SK-N-SH treated with all-trans-retinoic acid at 6 μM for 48 hours (cell line): ENCODE measurements at regions not wholly inside any gene's neighbourhood (a gene's known extent, or its start where the extent isn't known, plus 50 kb on each side); places are given as distances from the start of the nearest gene placed in this dataset.
A peak's percentile ranks its signal among the peaks of the same experiment; 100 is the strongest.

Experiments
- ATAC-seq: fragments of 200-7000 bp; cut with Tn5 transposase; 3 replicates; pipeline ENCODE4 v1.9.1; 2020; ENCODE audit warnings: mild to moderate bottlenecking, moderate library complexity
- ARNTL ChIP-seq: fragments of 450-650 bp; formaldehyde crosslinking; IDR thresholded peaks from 2 replicates; pipeline ENCODE4 v1.5.0; 2020; ENCODE audit warnings: low read depth, mild to moderate bottlenecking, moderate library complexity, borderline replicate concordance
- CSDC2 ChIP-seq: fragments of 250-450 bp; sonication (Bioruptor Pico); IDR thresholded peaks from 2 replicates; pipeline ENCODE4 v1.5.0; 2020; ENCODE audit warnings: mild to moderate bottlenecking, moderate library complexity
- ESRRG ChIP-seq: fragments of 250-450 bp; sonication (Bioruptor Pico); IDR thresholded peaks from 2 replicates; pipeline ENCODE4 v1.6.1; 2021; ENCODE audit warnings: mild to moderate bottlenecking
- ISL1 ChIP-seq: fragments of 250-450 bp; sonication (Bioruptor Pico); IDR thresholded peaks from 2 replicates; pipeline ENCODE4 v2.1.2; 2022; ENCODE audit warnings: mild to moderate bottlenecking, moderate library complexity
- PPARA ChIP-seq: fragments of 250-450 bp; sonication (Bioruptor Pico); IDR thresholded peaks from 2 replicates; pipeline ENCODE4 v1.5.0; 2020; ENCODE audit warnings: mild to moderate bottlenecking, borderline replicate concordance
- RARB ChIP-seq: fragments of 250-450 bp; sonication (Bioruptor Pico); IDR thresholded peaks from 2 replicates; pipeline ENCODE4 v1.8.0; 2021; ENCODE audit warnings: mild to moderate bottlenecking, moderate library complexity
- SNAI2 ChIP-seq: fragments of 250-450 bp; sonication (Bioruptor Pico); IDR thresholded peaks from 2 replicates; pipeline ENCODE4 v1.5.0; 2020; ENCODE audit warnings: mild to moderate bottlenecking, moderate library complexity
- TCF4 ChIP-seq: fragments of 250-450 bp; sonication (Bioruptor Pico); IDR thresholded peaks from 2 replicates; pipeline ENCODE4 v1.8.0; 2021; ENCODE audit warnings: mild to moderate bottlenecking, moderate library complexity, borderline replicate concordance
- TOX ChIP-seq: fragments of 250-450 bp; sonication (Bioruptor Pico); IDR thresholded peaks from 2 replicates; pipeline ENCODE4 v1.8.0; 2021; ENCODE audit warnings: mild to moderate bottlenecking, moderate library complexity, borderline replicate concordance
- ZC3H10 ChIP-seq: fragments of 250-450 bp; sonication (Bioruptor Pico); IDR thresholded peaks from 2 replicates; pipeline ENCODE4 v1.5.1; 2021; ENCODE audit warnings: mild to moderate bottlenecking, moderate library complexity
- ZNF565 ChIP-seq: fragments of 450-650 bp; formaldehyde crosslinking; conservative IDR thresholded peaks from 2 replicates; pipeline ENCODE4 v1.5.0; 2020; ENCODE audit warnings: low read depth, mild to moderate bottlenecking, moderate library complexity
- ZNF8 ChIP-seq: fragments of 450-650 bp; formaldehyde crosslinking; IDR thresholded peaks from 2 replicates; pipeline ENCODE4 v1.5.0; 2020; ENCODE audit warnings: mild to moderate bottlenecking, moderate library complexity
- TF ChIP-seq, protein P1 (sequence below): fragments of 250-450 bp; sonication (Bioruptor Pico); IDR thresholded peaks from 2 replicates; pipeline ENCODE4 v1.5.1; 2020; ENCODE audit warnings: low read depth, mild to moderate bottlenecking, moderate library complexity
- TF ChIP-seq, protein P2 (sequence below): fragments of 250-450 bp; sonication (Bioruptor Pico); IDR thresholded peaks from 2 replicates; pipeline ENCODE4 v1.5.0; 2020; ENCODE audit warnings: mild to moderate bottlenecking, moderate library complexity
- TF ChIP-seq, protein P3 (sequence below): fragments of 250-450 bp; sonication (Bioruptor Pico); IDR thresholded peaks from 2 replicates; pipeline ENCODE4 v1.8.0; 2020; ENCODE audit warnings: mild to moderate bottlenecking, moderate library complexity, borderline replicate concordance
- TF ChIP-seq, protein P4 (sequence below): fragments of 250-450 bp; sonication (Bioruptor Pico); IDR thresholded peaks from 2 replicates; pipeline ENCODE4 v1.5.1; 2021; ENCODE audit warnings: mild to moderate bottlenecking, moderate library complexity
- TF ChIP-seq, protein P5 (sequence below): fragments of 250-450 bp; sonication (Bioruptor Pico); IDR thresholded peaks from 2 replicates; pipeline ENCODE4 v1.8.0; 2021; ENCODE audit warnings: low read depth, mild to moderate bottlenecking, moderate library complexity, borderline replicate concordance

DNA sequence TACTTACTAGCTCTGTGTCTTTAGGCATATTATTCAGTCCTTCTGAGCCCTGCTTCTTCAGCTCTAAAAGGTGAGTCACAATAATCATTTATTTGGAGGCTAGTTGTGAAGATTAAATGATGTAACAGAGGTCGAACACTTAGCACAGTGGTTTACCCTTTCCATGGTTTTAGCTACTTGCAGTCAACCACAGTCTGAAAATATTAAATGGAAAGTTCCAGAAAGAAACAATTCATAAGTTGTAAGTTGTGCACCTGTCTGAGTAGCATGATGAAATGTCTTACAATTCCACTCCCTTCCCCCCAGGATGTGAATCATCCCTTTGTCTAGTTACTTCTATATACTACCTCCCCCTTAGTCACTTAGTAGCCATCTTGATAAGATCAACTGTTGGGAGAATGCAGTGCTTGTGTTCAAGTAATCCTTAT, 217.6 kb upstream of the THUMPD2 start (continued):
- TF ChIP-seq, protein P1, sequence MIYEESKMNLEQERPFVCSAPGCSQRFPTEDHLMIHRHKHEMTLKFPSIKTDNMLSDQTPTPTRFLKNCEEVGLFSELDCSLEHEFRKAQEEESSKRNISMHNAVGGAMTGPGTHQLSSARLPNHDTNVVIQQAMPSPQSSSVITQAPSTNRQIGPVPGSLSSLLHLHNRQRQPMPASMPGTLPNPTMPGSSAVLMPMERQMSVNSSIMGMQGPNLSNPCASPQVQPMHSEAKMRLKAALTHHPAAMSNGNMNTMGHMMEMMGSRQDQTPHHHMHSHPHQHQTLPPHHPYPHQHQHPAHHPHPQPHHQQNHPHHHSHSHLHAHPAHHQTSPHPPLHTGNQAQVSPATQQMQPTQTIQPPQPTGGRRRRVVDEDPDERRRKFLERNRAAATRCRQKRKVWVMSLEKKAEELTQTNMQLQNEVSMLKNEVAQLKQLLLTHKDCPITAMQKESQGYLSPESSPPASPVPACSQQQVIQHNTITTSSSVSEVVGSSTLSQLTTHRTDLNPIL (CRISPR knock-in tag): 0 out of 2 replicates have a peak, but pooled peaks have one; percentile 38

DNA sequence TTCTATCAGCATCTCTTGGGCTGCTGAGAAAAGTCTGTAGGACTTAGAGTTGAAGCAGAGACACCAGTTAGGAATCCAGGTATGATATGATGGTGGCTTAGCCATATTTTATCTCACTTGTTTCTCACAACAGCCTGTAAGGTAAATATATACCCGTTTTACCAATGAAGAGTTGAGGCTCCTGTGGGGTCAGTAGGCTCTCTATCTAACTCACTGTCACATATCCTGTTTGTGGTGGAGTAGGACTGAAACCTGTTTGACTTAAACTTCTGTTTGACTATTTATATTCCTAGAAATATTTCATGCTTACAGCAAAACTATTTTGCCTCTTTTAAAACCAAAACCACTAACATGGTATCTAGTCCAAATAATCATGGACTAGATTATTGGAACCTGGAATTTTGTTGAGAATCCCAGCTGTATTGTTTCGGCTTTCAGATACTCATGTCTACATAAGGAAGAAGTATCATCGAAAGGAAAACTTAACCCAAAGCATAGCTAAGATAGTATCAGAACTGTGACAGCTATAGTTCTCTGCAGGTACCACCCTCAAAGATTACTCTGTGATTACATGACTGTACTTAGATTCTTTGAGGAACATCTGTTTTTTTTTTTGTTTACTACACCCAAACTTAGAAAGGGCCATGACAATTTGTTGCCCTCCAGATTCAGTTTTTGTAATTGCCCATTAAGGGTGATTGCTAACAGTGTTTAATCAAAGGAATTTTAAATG, 216.1 kb upstream of the THUMPD2 start:
- TF ChIP-seq ISL1 (CRISPR knock-in tag) (0 out of 2 replicates have a peak, but pooled peaks have one; percentile 7), ESRRG (no peak), TOX (CRISPR knock-in tag) (no peak), SNAI2 (no peak)
- TF ChIP-seq, protein P2, sequence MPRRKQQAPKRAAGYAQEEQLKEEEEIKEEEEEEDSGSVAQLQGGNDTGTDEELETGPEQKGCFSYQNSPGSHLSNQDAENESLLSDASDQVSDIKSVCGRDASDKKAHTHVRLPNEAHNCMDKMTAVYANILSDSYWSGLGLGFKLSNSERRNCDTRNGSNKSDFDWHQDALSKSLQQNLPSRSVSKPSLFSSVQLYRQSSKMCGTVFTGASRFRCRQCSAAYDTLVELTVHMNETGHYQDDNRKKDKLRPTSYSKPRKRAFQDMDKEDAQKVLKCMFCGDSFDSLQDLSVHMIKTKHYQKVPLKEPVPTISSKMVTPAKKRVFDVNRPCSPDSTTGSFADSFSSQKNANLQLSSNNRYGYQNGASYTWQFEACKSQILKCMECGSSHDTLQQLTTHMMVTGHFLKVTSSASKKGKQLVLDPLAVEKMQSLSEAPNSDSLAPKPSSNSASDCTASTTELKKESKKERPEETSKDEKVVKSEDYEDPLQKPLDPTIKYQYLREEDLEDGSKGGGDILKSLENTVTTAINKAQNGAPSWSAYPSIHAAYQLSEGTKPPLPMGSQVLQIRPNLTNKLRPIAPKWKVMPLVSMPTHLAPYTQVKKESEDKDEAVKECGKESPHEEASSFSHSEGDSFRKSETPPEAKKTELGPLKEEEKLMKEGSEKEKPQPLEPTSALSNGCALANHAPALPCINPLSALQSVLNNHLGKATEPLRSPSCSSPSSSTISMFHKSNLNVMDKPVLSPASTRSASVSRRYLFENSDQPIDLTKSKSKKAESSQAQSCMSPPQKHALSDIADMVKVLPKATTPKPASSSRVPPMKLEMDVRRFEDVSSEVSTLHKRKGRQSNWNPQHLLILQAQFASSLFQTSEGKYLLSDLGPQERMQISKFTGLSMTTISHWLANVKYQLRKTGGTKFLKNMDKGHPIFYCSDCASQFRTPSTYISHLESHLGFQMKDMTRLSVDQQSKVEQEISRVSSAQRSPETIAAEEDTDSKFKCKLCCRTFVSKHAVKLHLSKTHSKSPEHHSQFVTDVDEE (CRISPR knock-in tag): no peak
- TF ChIP-seq, protein P3, sequence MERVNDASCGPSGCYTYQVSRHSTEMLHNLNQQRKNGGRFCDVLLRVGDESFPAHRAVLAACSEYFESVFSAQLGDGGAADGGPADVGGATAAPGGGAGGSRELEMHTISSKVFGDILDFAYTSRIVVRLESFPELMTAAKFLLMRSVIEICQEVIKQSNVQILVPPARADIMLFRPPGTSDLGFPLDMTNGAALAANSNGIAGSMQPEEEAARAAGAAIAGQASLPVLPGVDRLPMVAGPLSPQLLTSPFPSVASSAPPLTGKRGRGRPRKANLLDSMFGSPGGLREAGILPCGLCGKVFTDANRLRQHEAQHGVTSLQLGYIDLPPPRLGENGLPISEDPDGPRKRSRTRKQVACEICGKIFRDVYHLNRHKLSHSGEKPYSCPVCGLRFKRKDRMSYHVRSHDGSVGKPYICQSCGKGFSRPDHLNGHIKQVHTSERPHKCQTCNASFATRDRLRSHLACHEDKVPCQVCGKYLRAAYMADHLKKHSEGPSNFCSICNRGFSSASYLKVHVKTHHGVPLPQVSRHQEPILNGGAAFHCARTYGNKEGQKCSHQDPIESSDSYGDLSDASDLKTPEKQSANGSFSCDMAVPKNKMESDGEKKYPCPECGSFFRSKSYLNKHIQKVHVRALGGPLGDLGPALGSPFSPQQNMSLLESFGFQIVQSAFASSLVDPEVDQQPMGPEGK: no peak
- no peak for ATAC-seq

DNA sequence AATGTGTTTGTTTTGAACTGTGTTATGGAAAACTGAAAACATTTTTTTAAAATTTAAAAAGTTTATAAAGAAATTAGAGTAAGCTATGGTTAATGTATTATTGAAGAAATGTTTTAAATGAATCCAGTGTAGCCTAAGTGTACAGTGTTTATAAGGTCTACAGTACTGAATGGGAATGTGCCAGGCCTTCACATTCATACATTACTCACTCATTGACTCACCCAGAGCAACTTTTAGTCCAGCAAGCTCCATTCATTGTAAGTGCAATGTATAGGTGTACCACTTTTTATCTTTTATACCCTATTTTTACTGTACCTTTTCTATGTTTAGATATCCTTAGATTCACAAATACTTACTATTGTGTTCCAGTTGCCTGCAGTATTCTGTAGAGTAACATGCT, 215.1 kb upstream of the THUMPD2 start:
- peak; percentile 73 for ATAC-seq
- TF ChIP-seq PPARA (CRISPR knock-in tag) (no peak), SNAI2 (no peak), RARB (CRISPR knock-in tag) (no peak), ISL1 (CRISPR knock-in tag) (no peak), ZNF8 (CRISPR knock-in tag) (no peak), TOX (CRISPR knock-in tag) (no peak), CSDC2 (CRISPR knock-in tag) (no peak), TCF4 (CRISPR knock-in tag) (no peak), ZC3H10 (CRISPR knock-in tag) (no peak), ZNF565 (CRISPR knock-in tag) (no peak), ARNTL (CRISPR knock-in tag) (no peak)
- TF ChIP-seq, protein P4, sequence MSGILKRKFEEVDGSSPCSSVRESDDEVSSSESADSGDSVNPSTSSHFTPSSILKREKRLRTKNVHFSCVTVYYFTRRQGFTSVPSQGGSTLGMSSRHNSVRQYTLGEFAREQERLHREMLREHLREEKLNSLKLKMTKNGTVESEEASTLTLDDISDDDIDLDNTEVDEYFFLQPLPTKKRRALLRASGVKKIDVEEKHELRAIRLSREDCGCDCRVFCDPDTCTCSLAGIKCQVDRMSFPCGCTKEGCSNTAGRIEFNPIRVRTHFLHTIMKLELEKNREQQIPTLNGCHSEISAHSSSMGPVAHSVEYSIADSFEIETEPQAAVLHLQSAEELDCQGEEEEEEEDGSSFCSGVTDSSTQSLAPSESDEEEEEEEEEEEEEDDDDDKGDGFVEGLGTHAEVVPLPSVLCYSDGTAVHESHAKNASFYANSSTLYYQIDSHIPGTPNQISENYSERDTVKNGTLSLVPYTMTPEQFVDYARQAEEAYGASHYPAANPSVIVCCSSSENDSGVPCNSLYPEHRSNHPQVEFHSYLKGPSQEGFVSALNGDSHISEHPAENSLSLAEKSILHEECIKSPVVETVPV: no peak
- TF ChIP-seq, protein P3: no peak
- TF ChIP-seq, protein P2 (CRISPR knock-in tag): no peak
- TF ChIP-seq, protein P5, sequence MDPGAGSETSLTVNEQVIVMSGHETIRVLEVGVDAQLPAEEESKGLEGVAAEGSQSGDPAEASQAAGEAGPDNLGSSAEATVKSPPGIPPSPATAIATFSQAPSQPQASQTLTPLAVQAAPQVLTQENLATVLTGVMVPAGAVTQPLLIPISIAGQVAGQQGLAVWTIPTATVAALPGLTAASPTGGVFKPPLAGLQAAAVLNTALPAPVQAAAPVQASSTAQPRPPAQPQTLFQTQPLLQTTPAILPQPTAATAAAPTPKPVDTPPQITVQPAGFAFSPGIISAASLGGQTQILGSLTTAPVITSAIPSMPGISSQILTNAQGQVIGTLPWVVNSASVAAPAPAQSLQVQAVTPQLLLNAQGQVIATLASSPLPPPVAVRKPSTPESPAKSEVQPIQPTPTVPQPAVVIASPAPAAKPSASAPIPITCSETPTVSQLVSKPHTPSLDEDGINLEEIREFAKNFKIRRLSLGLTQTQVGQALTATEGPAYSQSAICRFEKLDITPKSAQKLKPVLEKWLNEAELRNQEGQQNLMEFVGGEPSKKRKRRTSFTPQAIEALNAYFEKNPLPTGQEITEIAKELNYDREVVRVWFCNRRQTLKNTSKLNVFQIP (CRISPR knock-in tag): no peak
- TF ChIP-seq, protein P1 (CRISPR knock-in tag): no peak
- TF ChIP-seq, all 23 proteins: peak for 0
